ENCODE measurements at regions not wholly inside any gene's neighbourhood (a gene's known extent, or its start where the extent isn't known, plus 50 kb on each side); places are given as distances from the start of the nearest gene placed in this dataset.

DNA sequence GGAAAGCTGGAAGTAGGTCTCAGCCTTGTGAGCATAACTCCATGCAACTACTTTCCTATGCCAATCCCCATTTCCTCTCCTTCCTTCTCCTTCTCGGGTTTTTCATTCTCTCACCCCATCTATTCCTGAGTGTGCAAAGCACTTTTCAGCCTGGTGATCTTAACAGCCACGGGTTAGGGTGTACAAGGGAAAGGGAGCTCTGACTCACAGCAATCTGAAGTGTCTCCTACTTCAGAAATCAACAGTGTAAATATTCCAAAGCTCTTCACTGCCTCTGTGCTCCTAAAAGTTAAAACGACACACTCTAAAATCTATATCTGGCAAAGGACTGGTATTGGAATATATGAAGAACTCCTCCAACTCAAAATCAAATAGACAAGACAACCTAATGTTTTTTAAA, 268.0 kb upstream of the IRX3 start:
- Histone ChIP-seq H3K27ac (ENCODE audit: low read depth, low read length) (no peak overlapping the region), H3K4me2 (ENCODE audit: low read length) (no peak overlapping the region), H4K12ac (ENCODE audit: low read depth, low read length) (no peak overlapping the region), H3K79me1 (ENCODE audit: low read length) (no peaks in the 10 kb centered on the region), H3K79me2 (ENCODE audit: control insufficient read depth, insufficient read depth, low read length, poor library complexity) (no peaks in the 10 kb centered on the region), H3K23ac (ENCODE audit: low read length) (no peak overlapping the region), H3K4ac (ENCODE audit: low read depth, low read length) (no peak overlapping the region), H3K9me3 (ENCODE audit: insufficient read depth, low read depth, low read length) (no peaks in the 10 kb centered on the region), H2BK120ac (ENCODE audit: insufficient read depth, low read length, poor library complexity) (no peak overlapping the region), H3K4me1 (ENCODE audit: control insufficient read depth in 1 of 2, insufficient read depth in 2 of 2, low read length in 2 of 2) (no peaks in the 10 kb centered on the region), H4K8ac (ENCODE audit: low read depth, low read length) (no peak overlapping the region), H2AFZ (ENCODE audit: insufficient read depth, low read length, poor library complexity) (no peak overlapping the region), H3K4me3 (ENCODE audit: low read depth, low read length) (no peak overlapping the region), H2BK5ac (ENCODE audit: low read depth, low read length, poor library complexity) (no peak overlapping the region), H3K14ac (ENCODE audit: low read length) (no peak overlapping the region), H4K91ac (ENCODE audit: low read depth, low read length) (no peak overlapping the region), H3K27me3 (ENCODE audit: insufficient read depth, low read length) (no peaks in the 10 kb centered on the region), H3K18ac (ENCODE audit: low read length) (no peak overlapping the region), H2AK5ac (ENCODE audit: low read length) (no peak overlapping the region), H3K36me3 (ENCODE audit: control insufficient read depth in 1 of 2, insufficient read depth in 2 of 2, low read length in 2 of 2) (no peaks in the 10 kb centered on the region), H3K9ac (ENCODE audit: low read length) (no peak overlapping the region), H2BK12ac (ENCODE audit: low read length) (no peak overlapping the region)
- DNase-seq: no peak
- WGBS (ENCODE audit: extremely low coverage, insufficient coverage, insufficient read length): no CpG with 5 or more reads among the region's 3 CpGs

- Histone ChIP-seq H3K9me3 (ENCODE audit: insufficient read depth, low read depth, low read length) (no peaks in the 10 kb centered on the region), H2BK12ac (ENCODE audit: low read length) (no peak overlapping the region), H3K23ac (ENCODE audit: low read length) (no peak overlapping the region), H3K79me2 (ENCODE audit: control insufficient read depth, insufficient read depth, low read length, poor library complexity) (no peaks in the 10 kb centered on the region), H3K4me2 (ENCODE audit: low read length) (no peak overlapping the region), H2AFZ (ENCODE audit: insufficient read depth, low read length, poor library complexity) (no peak overlapping the region), H3K27me3 (ENCODE audit: insufficient read depth, low read length) (no peaks in the 10 kb centered on the region), H3K79me1 (ENCODE audit: low read length) (no peaks in the 10 kb centered on the region), H3K14ac (ENCODE audit: low read length) (no peak overlapping the region), H4K91ac (ENCODE audit: low read depth, low read length) (no peak overlapping the region), H3K9ac (ENCODE audit: low read length) (no peak overlapping the region), H4K8ac (ENCODE audit: low read depth, low read length) (no peak overlapping the region), H3K18ac (ENCODE audit: low read length) (no peak overlapping the region), H2BK120ac (ENCODE audit: insufficient read depth, low read length, poor library complexity) (no peak overlapping the region), H2BK5ac (ENCODE audit: low read depth, low read length, poor library complexity) (no peak overlapping the region), H3K36me3 (ENCODE audit: control insufficient read depth in 1 of 2, insufficient read depth in 2 of 2, low read length in 2 of 2) (no peaks in the 10 kb centered on the region), H2AK5ac (ENCODE audit: low read length) (no peak overlapping the region), H3K27ac (ENCODE audit: low read depth, low read length) (no peak overlapping the region), H3K4ac (ENCODE audit: low read depth, low read length) (no peak overlapping the region), H3K4me3 (ENCODE audit: low read depth, low read length) (no peak overlapping the region), H4K12ac (ENCODE audit: low read depth, low read length) (no peak overlapping the region), H3K4me1 (ENCODE audit: control insufficient read depth in 1 of 2, insufficient read depth in 2 of 2, low read length in 2 of 2) (no peaks in the 10 kb centered on the region)
- WGBS (ENCODE audit: extremely low coverage, insufficient coverage, insufficient read length): no CpG with 5 or more reads among the region's 7 CpGs
- DNase-seq: no peak
Measured at GRCh38 chr16:54548281-54548680, 261.7 kb upstream of the IRX3 start.

DNA sequence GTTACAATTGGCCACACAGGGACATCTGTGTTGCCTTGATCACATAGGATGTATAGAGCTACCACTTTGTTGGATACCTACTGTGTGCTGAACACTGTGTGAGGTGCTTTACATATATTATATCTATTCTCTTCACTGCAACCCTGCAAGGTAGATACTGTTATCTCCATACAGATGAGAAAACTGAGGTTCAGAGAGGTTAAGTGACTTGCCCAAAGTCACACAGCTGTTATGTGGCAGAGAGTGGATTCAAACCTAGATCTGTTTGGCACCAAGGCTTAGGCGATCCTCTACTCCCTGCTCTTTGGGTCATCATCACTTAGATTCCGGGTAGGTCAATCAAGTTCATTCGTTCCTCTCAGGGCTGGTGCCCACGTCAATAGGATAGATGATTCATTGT, 260.5 kb upstream of the IRX3 start:
- no CpG with 5 or more reads among the region's 4 CpGs for WGBS (ENCODE audit: extremely low coverage, insufficient coverage, insufficient read length)
- Histone ChIP-seq H3K4me3 (ENCODE audit: low read depth, low read length) (no peak overlapping the region), H4K12ac (ENCODE audit: low read depth, low read length) (no peak overlapping the region), H2AK5ac (ENCODE audit: low read length) (no peak overlapping the region), H4K91ac (ENCODE audit: low read depth, low read length) (no peak overlapping the region), H4K8ac (ENCODE audit: low read depth, low read length) (no peak overlapping the region), H3K4me1 (ENCODE audit: control insufficient read depth in 1 of 2, insufficient read depth in 2 of 2, low read length in 2 of 2) (no peaks in the 10 kb centered on the region), H3K79me1 (ENCODE audit: low read length) (no peaks in the 10 kb centered on the region), H3K18ac (ENCODE audit: low read length) (no peak overlapping the region), H3K23ac (ENCODE audit: low read length) (no peak overlapping the region), H3K9ac (ENCODE audit: low read length) (no peak overlapping the region), H3K36me3 (ENCODE audit: control insufficient read depth in 1 of 2, insufficient read depth in 2 of 2, low read length in 2 of 2) (no peaks in the 10 kb centered on the region), H3K4me2 (ENCODE audit: low read length) (no peak overlapping the region), H3K27me3 (ENCODE audit: insufficient read depth, low read length) (no peaks in the 10 kb centered on the region), H3K9me3 (ENCODE audit: insufficient read depth, low read depth, low read length) (no peaks in the 10 kb centered on the region), H3K79me2 (ENCODE audit: control insufficient read depth, insufficient read depth, low read length, poor library complexity) (no peaks in the 10 kb centered on the region), H2BK120ac (ENCODE audit: insufficient read depth, low read length, poor library complexity) (no peak overlapping the region), H2AFZ (ENCODE audit: insufficient read depth, low read length, poor library complexity) (no peak overlapping the region), H2BK12ac (ENCODE audit: low read length) (no peak overlapping the region), H3K27ac (ENCODE audit: low read depth, low read length) (no peak overlapping the region), H3K14ac (ENCODE audit: low read length) (no peak overlapping the region), H2BK5ac (ENCODE audit: low read depth, low read length, poor library complexity) (no peak overlapping the region), H3K4ac (ENCODE audit: low read depth, low read length) (no peak overlapping the region)
- no peak for DNase-seq

- Histone ChIP-seq H3K79me2 (ENCODE audit: control insufficient read depth, insufficient read depth, low read length, poor library complexity) (no peaks in the 10 kb centered on the region), H3K9ac (ENCODE audit: low read length) (no peak overlapping the region), H4K8ac (ENCODE audit: low read depth, low read length) (no peak overlapping the region), H3K4me3 (ENCODE audit: low read depth, low read length) (no peak overlapping the region), H2AFZ (ENCODE audit: insufficient read depth, low read length, poor library complexity) (no peak overlapping the region), H3K14ac (ENCODE audit: low read length) (no peak overlapping the region), H4K12ac (ENCODE audit: low read depth, low read length) (no peak overlapping the region), H2BK120ac (ENCODE audit: insufficient read depth, low read length, poor library complexity) (no peak overlapping the region), H2AK5ac (ENCODE audit: low read length) (no peak overlapping the region), H3K27me3 (ENCODE audit: insufficient read depth, low read length) (no peaks in the 10 kb centered on the region), H3K9me3 (ENCODE audit: insufficient read depth, low read depth, low read length) (no peaks in the 10 kb centered on the region), H3K27ac (ENCODE audit: low read depth, low read length) (no peak overlapping the region), H2BK5ac (ENCODE audit: low read depth, low read length, poor library complexity) (no peak overlapping the region), H3K36me3 (ENCODE audit: control insufficient read depth in 1 of 2, insufficient read depth in 2 of 2, low read length in 2 of 2) (no peaks in the 10 kb centered on the region), H3K4ac (ENCODE audit: low read depth, low read length) (no peak overlapping the region), H3K23ac (ENCODE audit: low read length) (no peak overlapping the region), H3K18ac (ENCODE audit: low read length) (no peak overlapping the region), H4K91ac (ENCODE audit: low read depth, low read length) (no peak overlapping the region), H2BK12ac (ENCODE audit: low read length) (no peak overlapping the region), H3K4me1 (ENCODE audit: control insufficient read depth in 1 of 2, insufficient read depth in 2 of 2, low read length in 2 of 2) (no peaks in the 10 kb centered on the region), H3K4me2 (ENCODE audit: low read length) (no peak overlapping the region), H3K79me1 (ENCODE audit: low read length) (no peaks in the 10 kb centered on the region)
- no peak for DNase-seq
- WGBS (ENCODE audit: extremely low coverage, insufficient coverage, insufficient read length): no CpG with 5 or more reads among the region's 5 CpGs
Measured at GRCh38 chr16:54546521-54546920, 259.9 kb upstream of the IRX3 start.

All from trophoblast cell (in vitro differentiated cells and primary cell).